UCSD-AML1 (cell line): ENCODE measurements at regions not wholly inside any gene's neighbourhood (a gene's known extent, or its start where the extent isn't known, plus 50 kb on each side); places are given as distances from the start of the nearest gene placed in this dataset.

ENCODE experiments used
- DNase-seq: peaks from one replicate; lab custom pipeline; 2025; ENCODE audit not compliant: unreplicated experiment; lab: John Stamatoyannopoulos, UW

- DNase-seq: no peak
These were observed 186.2 kb downstream of the RAMP3 start for GRCh38 chr7:45343746-45344145.

DNA sequence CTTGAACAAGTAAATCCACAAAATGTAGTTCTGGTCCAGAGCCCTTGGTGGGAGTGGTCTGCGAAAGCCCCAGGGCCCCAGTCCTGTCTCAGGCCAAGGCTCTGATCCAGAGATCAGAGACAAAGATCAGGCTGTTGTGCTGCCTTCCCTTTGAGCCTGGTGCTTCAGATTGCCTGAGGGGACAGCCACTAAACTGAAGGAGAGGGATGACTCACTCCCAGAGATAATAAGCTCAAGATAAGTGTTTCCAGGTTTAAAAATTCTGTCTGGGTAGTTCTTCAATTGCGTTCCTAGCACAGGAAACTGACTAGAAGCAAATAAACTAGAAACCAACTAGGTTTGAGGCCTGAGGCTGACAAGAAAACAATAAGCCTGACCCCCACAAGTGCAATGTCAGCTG is 190.2 kb downstream of the RAMP3 start:
- no peak for DNase-seq

DNA sequence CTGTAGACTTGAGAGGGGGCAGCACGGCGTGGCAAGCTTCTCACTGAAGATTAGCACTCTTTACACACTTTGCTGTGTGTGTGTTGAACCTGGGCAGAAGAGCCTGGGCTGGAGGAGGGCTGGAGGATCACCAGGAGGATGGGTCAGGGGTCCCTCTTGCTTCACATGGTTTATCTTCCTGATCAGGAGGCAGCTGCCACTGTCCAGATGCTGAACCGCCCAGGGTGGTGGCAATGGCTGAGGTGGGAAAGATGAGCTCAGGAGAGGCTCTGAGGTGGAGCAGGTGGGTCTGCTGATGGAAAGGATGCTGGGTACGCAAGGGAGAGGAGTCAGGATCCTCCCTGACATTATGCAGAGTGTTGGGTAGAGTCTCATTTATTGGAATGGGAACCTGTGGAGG is 191.5 kb downstream of the RAMP3 start:
- no peak for DNase-seq

DNA sequence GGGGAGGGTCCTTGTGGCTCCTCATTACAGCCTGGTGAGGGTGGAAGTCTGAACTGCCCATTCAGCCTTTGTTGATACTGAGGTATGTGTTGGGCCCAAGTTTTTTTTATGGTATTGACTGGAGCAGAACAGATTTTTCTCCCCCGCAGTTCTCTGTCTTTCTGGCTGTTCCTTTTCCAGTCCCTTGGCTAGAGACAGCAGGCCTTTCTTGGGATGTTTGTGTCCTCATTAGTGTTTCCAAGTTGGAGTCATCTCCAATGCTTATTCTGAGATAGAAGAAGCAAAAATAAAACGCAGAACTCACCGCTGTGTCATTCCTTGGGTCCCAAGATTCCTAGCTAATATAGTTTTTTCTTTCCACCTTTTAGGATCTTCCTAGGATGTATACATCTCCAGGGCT is 193.3 kb downstream of the RAMP3 start:
- no peak for DNase-seq

DNA sequence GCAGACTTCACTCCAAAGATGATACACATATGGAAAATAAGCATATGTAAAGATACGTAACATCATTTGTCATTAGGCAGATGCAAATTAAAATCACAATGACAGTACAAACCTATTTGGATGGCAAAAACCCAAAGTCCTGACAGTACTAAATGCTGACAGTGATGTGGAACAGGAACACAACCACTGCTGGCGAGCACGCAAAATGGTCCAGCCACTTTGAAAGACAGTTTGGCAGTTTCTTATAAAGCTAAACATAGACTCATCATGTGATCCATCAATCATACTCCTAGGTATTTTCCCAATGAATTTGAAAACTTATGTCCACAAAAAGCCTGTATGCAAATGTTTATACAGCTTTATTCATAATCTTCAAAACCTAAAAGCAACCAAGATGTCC is 200.7 kb downstream of the RAMP3 start:
- no peak for DNase-seq

GRCh38 chr7:45359250-45359649 is 201.7 kb downstream of the RAMP3 start:
- DNase-seq: no peak

GRCh38 chr7:45359776-45360175 is 202.2 kb downstream of the RAMP3 start:
- no peak for DNase-seq

DNA sequence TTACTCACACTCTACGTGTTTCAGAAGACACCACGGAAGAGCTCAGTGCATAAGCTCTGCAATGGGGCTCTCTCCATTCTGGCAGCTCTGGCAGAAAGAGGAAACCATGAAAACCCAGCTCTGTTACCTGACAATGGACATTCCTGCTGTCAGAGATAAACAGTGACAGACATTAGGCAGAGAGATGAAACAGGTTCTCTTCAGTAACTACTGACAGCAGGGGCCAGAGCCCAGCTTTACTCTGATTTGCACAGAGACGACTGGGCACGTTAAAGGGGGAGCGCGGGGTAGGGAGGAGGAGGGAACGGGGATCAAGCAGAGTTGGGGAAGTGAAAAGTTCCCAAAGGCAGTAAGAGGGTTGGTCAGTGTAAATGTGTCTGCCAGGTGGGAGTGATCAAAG is 206.1 kb downstream of the RAMP3 start:
- no peak for DNase-seq

DNA sequence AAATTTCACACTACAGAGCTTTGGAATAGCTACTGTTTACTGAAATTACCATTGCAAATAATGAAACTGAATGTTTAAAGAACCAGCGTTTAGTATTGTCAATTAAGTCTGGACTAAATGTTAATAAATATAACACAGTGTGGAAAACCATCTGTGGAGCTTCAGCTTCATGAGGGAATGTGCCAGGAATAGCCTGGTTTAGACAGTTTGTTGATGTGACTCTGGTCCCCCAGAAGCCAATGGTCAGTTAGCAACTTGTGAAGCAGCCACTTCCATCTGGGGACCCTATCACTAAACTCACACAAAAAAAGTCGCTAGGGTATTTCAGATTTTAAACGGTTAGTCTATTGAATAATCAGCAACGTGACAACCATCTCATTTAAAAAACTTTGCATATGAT is 207.8 kb downstream of the RAMP3 start:
- no peak for DNase-seq

- no peak for DNase-seq
These were observed 207.7 kb upstream of the ADCY1 start for GRCh38 chr7:45366475-45366874.

- no peak for DNase-seq
These were observed 207.1 kb upstream of the ADCY1 start for GRCh38 chr7:45367026-45367425.

GRCh38 chr7:45368129-45368807 is 205.9 kb upstream of the ADCY1 start:
- DNase-seq: no peak

DNA sequence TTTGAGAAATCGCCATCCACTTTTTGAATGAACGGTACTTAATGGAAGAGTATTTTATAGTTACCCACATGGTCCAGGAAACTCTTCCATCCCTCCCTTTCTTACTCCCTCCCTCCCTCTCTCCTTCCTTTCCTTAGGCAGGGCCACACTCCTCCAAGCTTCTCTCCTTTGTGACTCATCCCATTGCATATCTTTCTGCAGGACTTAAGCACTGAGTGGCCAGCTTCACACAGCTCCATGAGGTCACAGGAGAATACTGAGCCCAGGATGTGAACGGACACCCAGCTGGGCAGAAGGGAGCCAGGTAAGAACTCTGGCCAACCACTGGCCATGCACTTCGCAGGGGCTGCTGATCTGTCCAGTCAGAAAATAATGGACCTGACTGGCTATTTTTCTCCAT is 189.7 kb upstream of the ADCY1 start:
- DNase-seq: no peak

DNA sequence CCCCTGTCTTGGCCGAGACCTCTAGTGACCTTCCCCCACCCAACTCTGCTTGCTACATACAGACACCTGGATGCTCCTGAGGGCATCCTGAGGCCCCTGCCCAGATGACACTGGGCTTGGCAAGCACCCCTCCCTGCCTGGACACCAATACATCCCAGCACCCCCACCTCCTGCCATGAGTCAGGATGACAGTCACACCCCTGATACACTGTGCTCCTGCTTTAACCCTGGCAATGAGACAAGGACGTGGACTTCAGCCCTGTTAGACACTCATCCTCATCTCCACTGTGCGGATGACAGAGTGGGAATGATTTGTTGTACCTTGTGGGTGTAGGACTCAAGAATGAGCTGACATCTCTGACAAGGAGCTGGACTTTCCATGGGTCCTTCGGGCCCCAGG is 186.3 kb upstream of the ADCY1 start:
- DNase-seq: no peak

GRCh38 chr7:45389073-45389872 is 184.9 kb upstream of the ADCY1 start:
- no peak for DNase-seq

GRCh38 chr7:45390180-45390579 is 184.0 kb upstream of the ADCY1 start:
- no peak for DNase-seq

- no peak for DNase-seq
These were observed 183.4 kb upstream of the ADCY1 start for GRCh38 chr7:45390731-45391130.

DNA sequence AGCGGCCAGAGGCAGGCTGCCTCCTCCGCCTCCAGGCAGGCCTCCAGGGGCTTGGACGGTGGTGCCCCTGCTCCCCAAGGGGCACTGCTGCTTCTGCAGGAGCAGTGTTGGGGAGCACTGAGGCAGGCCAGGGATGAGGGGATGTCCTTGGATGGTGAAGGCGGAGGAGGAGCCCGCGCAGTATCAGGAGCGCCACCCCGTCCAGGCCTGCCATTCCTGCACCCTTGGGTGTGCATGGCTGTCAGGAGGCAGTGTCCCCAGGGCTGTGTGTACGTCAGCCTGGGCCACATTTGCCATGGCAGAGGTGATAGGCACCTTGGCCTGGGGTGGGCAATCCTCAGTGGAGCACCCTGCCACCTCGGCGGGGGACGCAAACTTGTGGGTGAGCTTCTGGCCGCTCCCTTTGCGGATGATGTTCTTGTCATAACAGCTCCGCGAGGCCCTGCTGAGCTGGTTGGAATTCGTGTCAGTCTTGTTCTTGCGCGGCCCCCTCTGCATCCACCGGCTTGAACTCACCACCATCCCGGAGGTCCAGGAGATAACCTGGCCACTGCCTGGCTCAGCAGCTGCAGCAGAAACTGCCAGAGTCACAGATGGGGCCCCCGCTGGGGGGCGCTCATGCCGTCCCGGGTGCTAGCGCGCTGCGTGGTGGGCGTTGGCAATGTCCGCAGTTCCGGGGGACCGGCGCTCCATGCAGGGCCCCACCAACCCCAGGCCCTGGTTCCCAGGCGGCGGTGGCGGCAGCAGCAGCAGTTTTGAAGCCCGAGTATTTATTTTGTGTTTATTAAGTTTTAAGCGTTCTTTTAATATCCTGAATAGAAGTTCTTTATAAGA is 182.3 kb upstream of the ADCY1 start:
- DNase-seq: no peak

- no peak for DNase-seq
These were observed 180.0 kb upstream of the ADCY1 start for GRCh38 chr7:45394117-45394708.

- no peak for DNase-seq
These were observed 175.1 kb upstream of the ADCY1 start for GRCh38 chr7:45399069-45399468.

GRCh38 chr7:45400680-45401079 is 173.5 kb upstream of the ADCY1 start:
- no peak for DNase-seq
